ENCODE measurements at regions not wholly inside any gene's neighbourhood (a gene's known extent, or its start where the extent isn't known, plus 50 kb on each side); places are given as distances from the start of the nearest gene placed in this dataset.
"Not testable (repeated sequence)": the region's sequence is repeated elsewhere in the genome, so short reads cannot be mapped to it uniquely, and the experiment has no call there.

- DNase-seq (ENCODE audit: low read depth in 1 of 2, low spot score in 1 of 2); in situ Hi-C loops (cut with HindIII; ENCODE audit: low pct_unique_long_range_greater_than_20kb, low sequenced_read_pairs): not testable (repeated sequence)
Measured at GRCh38 chr7:63580045-63580444, 418.6 kb upstream of the ZNF722 start.

- in situ Hi-C loops (cut with HindIII; ENCODE audit: low pct_unique_long_range_greater_than_20kb, low sequenced_read_pairs); DNase-seq (ENCODE audit: low read depth in 1 of 2, low spot score in 1 of 2): not testable (repeated sequence)
Measured at GRCh38 chr7:63580536-63581300, 417.9 kb upstream of the ZNF722 start.

- in situ Hi-C loops (cut with HindIII; ENCODE audit: low pct_unique_long_range_greater_than_20kb, low sequenced_read_pairs); DNase-seq (ENCODE audit: low read depth in 1 of 2, low spot score in 1 of 2): not testable (repeated sequence)
Measured at GRCh38 chr7:63582771-63583170, 415.9 kb upstream of the ZNF722 start.

- DNase-seq (ENCODE audit: low read depth in 1 of 2, low spot score in 1 of 2); in situ Hi-C loops (cut with HindIII; ENCODE audit: low pct_unique_long_range_greater_than_20kb, low sequenced_read_pairs): not testable (repeated sequence)
Measured at GRCh38 chr7:63587151-63587853, 411.3 kb upstream of the ZNF722 start.

- DNase-seq (ENCODE audit: low read depth in 1 of 2, low spot score in 1 of 2); in situ Hi-C loops (cut with HindIII; ENCODE audit: low pct_unique_long_range_greater_than_20kb, low sequenced_read_pairs): not testable (repeated sequence)
Measured at GRCh38 chr7:63591249-63591648, 407.4 kb upstream of the ZNF722 start.

- in situ Hi-C loops (cut with HindIII; ENCODE audit: low pct_unique_long_range_greater_than_20kb, low sequenced_read_pairs); DNase-seq (ENCODE audit: low read depth in 1 of 2, low spot score in 1 of 2): not testable (repeated sequence)
Measured at GRCh38 chr7:63603812-63604211, 394.8 kb upstream of the ZNF722 start.

- DNase-seq (ENCODE audit: low read depth in 1 of 2, low spot score in 1 of 2); in situ Hi-C loops (cut with HindIII; ENCODE audit: low pct_unique_long_range_greater_than_20kb, low sequenced_read_pairs): not testable (repeated sequence)
Measured at GRCh38 chr7:63604853-63605252, 393.8 kb upstream of the ZNF722 start.

GRCh38 chr7:63617595-63617994 lies 381.1 kb upstream of the ZNF722 start:
- in situ Hi-C loops (cut with HindIII; ENCODE audit: low pct_unique_long_range_greater_than_20kb, low sequenced_read_pairs); DNase-seq (ENCODE audit: low read depth in 1 of 2, low spot score in 1 of 2): not testable (repeated sequence)

- in situ Hi-C loops (cut with HindIII; ENCODE audit: low pct_unique_long_range_greater_than_20kb, low sequenced_read_pairs); DNase-seq (ENCODE audit: low read depth in 1 of 2, low spot score in 1 of 2): not testable (repeated sequence)
Measured at GRCh38 chr7:63620169-63620735, 378.4 kb upstream of the ZNF722 start.

- in situ Hi-C loops (cut with HindIII; ENCODE audit: low pct_unique_long_range_greater_than_20kb, low sequenced_read_pairs): not testable (repeated sequence)
Measured at GRCh38 chr7:63627590-63628485, 370.8 kb upstream of the ZNF722 start.

GRCh38 chr7:63629024-63629423 lies 369.6 kb upstream of the ZNF722 start:
- in situ Hi-C loops (cut with HindIII; ENCODE audit: low pct_unique_long_range_greater_than_20kb, low sequenced_read_pairs); DNase-seq (ENCODE audit: low read depth in 1 of 2, low spot score in 1 of 2): not testable (repeated sequence)

More at GRCh38 chr7:63627590-63628485, 370.8 kb upstream of the ZNF722 start:
- not testable (repeated sequence) for DNase-seq (ENCODE audit: low read depth in 1 of 2, low spot score in 1 of 2)

GRCh38 chr7:63636585-63636984 lies 362.1 kb upstream of the ZNF722 start:
- in situ Hi-C loops (cut with HindIII; ENCODE audit: low pct_unique_long_range_greater_than_20kb, low sequenced_read_pairs); DNase-seq (ENCODE audit: low read depth in 1 of 2, low spot score in 1 of 2): not testable (repeated sequence)

- DNase-seq (ENCODE audit: low read depth in 1 of 2, low spot score in 1 of 2); in situ Hi-C loops (cut with HindIII; ENCODE audit: low pct_unique_long_range_greater_than_20kb, low sequenced_read_pairs): not testable (repeated sequence)
Measured at GRCh38 chr7:63665553-63665952, 333.1 kb upstream of the ZNF722 start.

- DNase-seq (ENCODE audit: low read depth in 1 of 2, low spot score in 1 of 2); in situ Hi-C loops (cut with HindIII; ENCODE audit: low pct_unique_long_range_greater_than_20kb, low sequenced_read_pairs): not testable (repeated sequence)
Measured at GRCh38 chr7:63691408-63691807, 307.2 kb upstream of the ZNF722 start.

- DNase-seq (ENCODE audit: low read depth in 1 of 2, low spot score in 1 of 2); in situ Hi-C loops (cut with HindIII; ENCODE audit: low pct_unique_long_range_greater_than_20kb, low sequenced_read_pairs): not testable (repeated sequence)
Measured at GRCh38 chr7:63694296-63694695, 304.4 kb upstream of the ZNF722 start.

All from T47D (cell line).